ELF-1 (cell line): ENCODE measurements at regions not wholly inside any gene's neighbourhood (a gene's known extent, or its start where the extent isn't known, plus 50 kb on each side); places are given as distances from the start of the nearest gene placed in this dataset.
A peak's percentile ranks its signal among the peaks of the same experiment; 100 is the strongest.
"Not testable (repeated sequence)": the region's sequence is repeated elsewhere in the genome, so short reads cannot be mapped to it uniquely, and the experiment has no call there.

Source experiments
- DNase-seq: peaks from one replicate; pipeline ENCODE4 v3.0.0-alpha.2; 2016; ENCODE audit warnings: low read depth, low spot score

- DNase-seq, result no peak
Measured at GRCh38 chr16:16877061-16877460, 498.1 kb downstream of the NPIPA7 start.

GRCh38 chr16:16879567-16880251, 500.8 kb downstream of the NPIPA7 start:
- DNase-seq, result no peak

DNA sequence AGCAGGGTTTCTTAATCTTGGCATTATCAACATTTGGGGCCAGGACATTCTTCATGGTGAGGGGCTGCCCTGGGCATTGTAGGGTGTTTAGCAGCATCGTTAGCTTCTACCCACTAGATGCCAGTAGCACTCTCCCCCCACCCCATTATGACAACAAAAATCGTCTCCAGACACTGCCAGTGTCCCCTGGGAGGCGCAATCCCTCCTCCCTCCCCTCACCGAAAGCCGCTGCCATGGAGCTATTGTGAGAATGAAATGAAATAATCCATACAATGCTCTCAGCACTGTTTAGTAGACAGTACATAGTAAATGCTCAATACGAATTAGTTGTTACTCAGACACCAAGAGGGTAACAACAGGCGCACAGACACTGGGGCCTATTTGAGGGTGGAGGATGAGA, 502.9 kb downstream of the NPIPA7 start:
- DNase-seq, result no peak

- DNase-seq, result no peak
Measured at GRCh38 chr16:16882766-16883165, 503.8 kb downstream of the NPIPA7 start.

DNA sequence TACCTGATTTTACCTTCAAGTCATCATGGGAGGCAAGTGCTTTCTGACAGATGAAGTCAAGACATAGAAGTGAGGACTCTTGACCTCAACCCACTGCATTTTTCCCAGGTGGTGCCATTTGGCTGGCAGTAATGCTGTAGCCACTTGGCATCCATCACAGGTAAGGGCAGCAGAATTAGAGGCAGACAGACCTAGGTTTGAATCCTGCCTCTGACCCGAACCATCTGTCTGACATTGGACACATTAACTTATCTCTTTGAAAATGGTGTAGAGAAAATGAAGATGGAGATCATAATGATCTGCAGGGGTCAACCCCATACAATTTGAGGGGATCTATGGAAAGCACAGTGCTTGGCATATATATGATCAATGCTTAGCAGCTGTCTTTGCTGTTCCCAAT, 505.5 kb downstream of the NPIPA7 start:
- DNase-seq, result no peak

DNA sequence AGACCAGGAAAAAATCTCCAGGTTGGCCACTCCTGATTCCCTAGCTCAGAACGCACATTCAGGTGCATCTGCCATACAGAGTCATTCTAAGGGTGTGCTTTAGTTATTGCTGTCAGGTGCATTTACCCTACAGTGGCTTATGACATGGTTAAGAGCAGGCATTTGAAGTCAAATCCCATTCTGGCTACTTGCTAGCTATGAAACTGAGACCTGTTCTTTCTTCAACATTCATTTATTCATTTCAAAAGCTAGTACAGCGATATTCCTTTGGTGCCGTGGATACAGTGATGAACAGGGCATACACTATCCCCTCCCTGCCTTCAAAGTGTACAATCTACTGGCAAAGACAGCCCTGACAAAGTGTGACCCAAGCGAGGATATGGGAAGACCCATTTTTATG, 508.3 kb downstream of the NPIPA7 start:
- no peak for DNase-seq

DNA sequence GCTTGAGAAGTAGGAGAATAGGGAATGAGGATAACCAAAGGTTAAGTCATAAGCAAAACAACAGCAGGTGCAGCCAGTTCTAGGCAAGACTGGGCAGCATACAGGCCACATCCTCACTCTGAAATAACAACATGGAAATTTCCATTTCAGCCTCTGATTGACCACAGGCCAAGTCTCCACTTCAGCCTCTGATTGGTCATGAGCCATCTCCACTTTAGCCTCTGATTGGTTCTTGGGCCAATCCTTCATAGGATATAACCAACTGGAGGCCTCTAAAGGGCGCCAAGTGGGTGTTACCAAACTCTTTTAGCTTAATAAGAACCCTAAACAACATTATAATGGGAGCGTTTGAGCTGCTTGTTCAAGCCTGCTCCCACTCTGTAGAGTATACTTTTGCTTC, 512.0 kb downstream of the NPIPA7 start:
- DNase-seq, result no peak

DNA sequence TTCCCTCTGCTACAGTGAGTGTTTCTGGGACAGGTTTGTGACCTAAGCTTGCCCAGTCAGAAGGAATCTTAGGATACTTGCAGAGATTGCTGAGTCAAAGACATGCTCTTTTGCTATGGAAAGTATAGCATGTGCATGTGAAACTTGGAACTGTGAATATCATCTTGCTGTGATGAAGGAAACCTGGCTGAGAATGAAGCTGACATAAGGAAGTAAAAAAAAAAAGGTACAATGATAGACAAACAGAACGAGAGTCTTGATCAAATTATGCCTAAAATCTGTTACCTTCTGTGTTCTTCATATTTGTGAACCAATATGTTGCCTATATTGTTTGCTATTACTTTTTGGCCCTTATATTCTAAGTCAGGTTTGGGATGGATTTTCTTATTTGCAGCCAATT, 525.7 kb downstream of the NPIPA7 start:
- no peak for DNase-seq

DNA sequence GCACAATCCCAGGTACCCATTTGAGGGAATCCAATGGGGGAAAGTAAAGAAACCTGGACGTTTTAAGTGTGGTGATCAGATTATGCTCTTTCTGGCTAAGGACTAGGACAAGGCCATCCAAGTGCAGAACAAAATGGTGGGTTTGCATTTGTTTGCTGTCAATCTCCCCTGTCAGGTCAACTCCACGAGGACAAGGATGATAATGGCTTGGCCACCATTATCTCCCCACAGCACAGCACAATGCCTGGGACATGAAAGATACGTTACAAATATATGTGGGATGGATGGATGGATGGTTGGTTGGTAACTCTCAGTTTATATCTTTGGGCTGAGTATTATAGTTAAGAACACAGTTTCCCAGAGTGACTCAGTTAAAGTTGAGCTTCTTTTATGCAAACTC, 526.9 kb downstream of the NPIPA7 start:
- no peak for DNase-seq

GRCh38 chr16:16907089-16907488, 528.1 kb downstream of the NPIPA7 start:
- no peak for DNase-seq

DNA sequence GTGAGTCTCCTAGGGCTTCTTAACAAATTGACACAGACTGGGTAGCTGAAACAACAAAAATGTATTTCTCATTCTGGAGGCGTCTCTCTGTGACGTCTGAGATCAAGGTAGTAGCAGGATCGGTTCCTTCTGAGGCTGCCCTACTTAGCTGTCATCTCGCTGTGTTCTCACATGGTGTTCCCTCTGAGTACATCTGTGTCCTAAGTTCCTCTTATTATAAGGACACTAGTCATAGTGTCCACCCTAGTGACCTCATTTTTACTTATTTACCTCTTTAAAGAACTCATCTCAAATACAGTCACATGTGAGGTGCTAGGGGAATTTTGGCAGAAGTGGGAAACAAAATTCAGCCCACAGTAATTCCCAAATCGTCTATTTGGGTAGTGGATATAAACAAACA, 529.1 kb downstream of the NPIPA7 start:
- no peak for DNase-seq

- no peak for DNase-seq
Measured at GRCh38 chr16:16909126-16909525, 530.2 kb downstream of the NPIPA7 start.

GRCh38 chr16:16910666-16911065, 531.7 kb downstream of the NPIPA7 start:
- no peak for DNase-seq

DNA sequence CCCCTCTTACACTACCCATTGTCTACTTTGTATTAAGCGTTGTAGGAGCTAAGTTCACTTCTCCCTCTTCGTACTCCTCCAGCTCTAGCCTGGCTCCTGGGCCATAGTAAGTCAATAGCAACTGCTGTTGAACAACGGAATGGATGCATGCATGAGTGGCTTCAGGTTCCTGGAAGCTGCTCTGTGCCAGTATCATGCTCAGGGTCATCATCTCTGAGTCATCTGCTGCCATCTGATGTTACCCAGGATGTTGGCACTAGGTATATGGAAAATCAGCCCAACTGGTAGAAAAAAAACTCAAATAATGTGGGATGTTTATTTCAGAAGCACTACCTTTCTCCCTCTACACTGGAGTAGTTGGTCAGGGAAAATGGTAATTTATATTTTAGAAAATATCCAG, 536.8 kb downstream of the NPIPA7 start:
- no peak for DNase-seq

- DNase-seq, result no peak
Measured at GRCh38 chr16:16917191-16917785, 538.3 kb downstream of the NPIPA7 start.

- DNase-seq, result peak; percentile 9
Measured at GRCh38 chr16:16923479-16923878, 544.5 kb downstream of the NPIPA7 start.

DNA sequence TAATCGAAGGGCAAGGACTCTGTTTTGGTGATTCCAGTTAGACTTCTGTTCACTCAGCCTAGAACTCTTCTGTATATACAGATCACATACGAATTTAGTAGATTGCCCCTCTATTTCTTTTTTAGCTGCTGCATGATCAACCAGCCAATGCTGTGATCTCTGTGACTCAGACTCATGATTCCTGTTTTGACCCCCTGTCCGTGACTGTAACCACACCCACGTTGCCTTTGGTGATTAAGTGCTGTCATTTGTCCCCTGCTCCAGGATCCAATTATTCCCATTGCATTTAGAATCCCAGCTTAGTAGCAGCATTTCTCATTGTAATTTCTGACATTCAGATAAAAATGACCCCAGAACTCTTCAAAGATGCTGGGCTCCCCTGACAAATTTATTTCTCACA, 545.7 kb downstream of the NPIPA7 start:
- no peak for DNase-seq

- no peak for DNase-seq
Measured at GRCh38 chr16:16925432-16925831, 545.3 kb downstream of the XYLT1 start.

DNA sequence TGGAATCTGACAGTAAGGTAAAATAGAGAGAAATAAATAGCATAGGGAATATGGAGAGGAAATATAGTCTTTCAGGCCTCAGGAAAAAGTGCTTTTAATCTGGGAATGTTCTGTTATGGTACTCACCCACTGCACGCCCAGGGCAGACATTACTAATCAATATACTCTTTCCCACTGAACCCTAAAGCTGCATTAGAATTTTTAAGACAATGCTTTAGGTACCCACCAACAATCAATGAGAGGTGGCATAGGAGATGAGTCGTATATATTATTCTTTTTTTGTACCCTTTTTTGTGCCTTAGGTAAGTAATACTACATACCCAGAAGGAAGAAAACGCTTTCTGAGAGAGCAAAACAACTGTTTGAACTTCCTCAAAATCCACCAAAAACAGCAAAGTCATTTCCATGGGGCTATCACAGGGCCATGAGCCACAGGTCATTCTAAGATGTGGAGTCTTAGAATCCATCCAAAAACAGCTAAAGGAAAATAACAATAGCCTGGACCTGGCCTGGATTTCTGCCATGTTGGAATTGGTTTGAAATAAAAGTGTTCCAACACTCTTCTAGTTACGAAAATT, 542.1 kb downstream of the XYLT1 start:
- no peak for DNase-seq

- no peak for DNase-seq
Measured at GRCh38 chr16:16930309-16931000, 540.3 kb downstream of the XYLT1 start.

GRCh38 chr16:16933861-16934260, 536.9 kb downstream of the XYLT1 start:
- DNase-seq, result peak; percentile 12

DNA sequence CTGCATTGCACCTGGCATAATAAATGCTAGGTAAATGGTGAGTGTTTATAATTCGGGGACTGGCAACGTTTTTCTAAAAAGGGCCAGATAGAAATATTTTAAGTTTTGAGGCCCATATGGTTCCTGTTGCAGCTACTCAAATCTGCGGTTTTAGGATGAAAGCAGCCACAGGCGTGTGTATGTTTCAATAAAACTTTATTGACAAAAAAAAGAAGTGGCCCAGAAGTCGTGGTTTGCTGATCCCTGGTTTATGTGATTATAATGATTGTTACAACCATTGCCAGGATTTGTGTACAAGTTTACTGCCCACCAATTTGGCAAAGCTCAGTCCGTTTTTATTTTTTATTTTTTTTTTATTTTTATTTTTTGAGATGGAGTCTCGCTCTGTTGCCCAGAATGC, 536.1 kb downstream of the XYLT1 start:
- no peak for DNase-seq

- DNase-seq, result not testable (repeated sequence)
Measured at GRCh38 chr16:16935909-16936308, 534.9 kb downstream of the XYLT1 start.
